ENCODE measurements at regions not wholly inside any gene's neighbourhood (a gene's known extent, or its start where the extent isn't known, plus 50 kb on each side); places are given as distances from the start of the nearest gene placed in this dataset.
A peak's percentile ranks its signal among the peaks of the same experiment; 100 is the strongest.
"Not testable (repeated sequence)": the region's sequence is repeated elsewhere in the genome, so short reads cannot be mapped to it uniquely, and the experiment has no call there.

- CTCF ChIA-PET (ENCODE audit: partially characterized antibody); DNase-seq (ENCODE audit: low read depth in 1 of 2, low spot score in 2 of 2); H3K4me1 ChIP-seq (replicated peaks in 1 of 4; ENCODE audit: control insufficient read depth in 3 of 4, insufficient read depth in 4 of 4, low read length in 3 of 4); H3K4ac ChIP-seq (replicated peaks; ENCODE audit: insufficient read length, low read depth, low read length); H3K23ac ChIP-seq (ENCODE audit: insufficient read length); H3K18ac ChIP-seq (ENCODE audit: extremely low read depth, low read length); H2BK12ac ChIP-seq (ENCODE audit: low read depth, low read length); POLR2A ChIA-PET (ENCODE audit: partially characterized antibody); H2AFZ ChIP-seq (ENCODE audit: low read length); H3K27me3 ChIP-seq (replicated peaks in 1 of 4; ENCODE audit: control insufficient read depth in 3 of 4, extremely low read depth in 1 of 4, insufficient read depth in 3 of 4, low read length in 3 of 4); H4K20me1 ChIP-seq (replicated peaks in 1 of 2; ENCODE audit: control insufficient read depth in 1 of 2, insufficient read depth in 2 of 2, low read length in 2 of 2); H2BK5ac ChIP-seq (ENCODE audit: low read depth, low read length); H2BK120ac ChIP-seq (replicated peaks; ENCODE audit: low read depth, low read length); H3K4me2 ChIP-seq (ENCODE audit: insufficient read depth in 1 of 2, low read depth in 2 of 2, low read length in 2 of 2); H3K14ac ChIP-seq (ENCODE audit: insufficient read length); H2BK20ac ChIP-seq (ENCODE audit: low read length); H4K5ac ChIP-seq (ENCODE audit: insufficient read length, low read depth, low read length); H2AK5ac ChIP-seq (ENCODE audit: low read depth, low read length); H3K23me2 ChIP-seq (ENCODE audit: low read depth, low read length); H3K27ac ChIP-seq (ENCODE audit: low read depth, low read length); H3K79me2 ChIP-seq (ENCODE audit: control insufficient read depth in 1 of 2, insufficient read depth in 2 of 2, low read length in 2 of 2); H4K91ac ChIP-seq (replicated peaks; ENCODE audit: insufficient read length, low read length); H2BK15ac ChIP-seq (ENCODE audit: low read length); H3K9me3 ChIP-seq (ENCODE audit: insufficient read depth in 2 of 2, low read depth in 1 of 2, low read length in 1 of 2); H3K79me1 ChIP-seq (ENCODE audit: low read depth, low read length); H3K9ac ChIP-seq (replicated peaks in 1 of 4; ENCODE audit: extremely low read depth in 1 of 4, low read depth in 3 of 4, low read length in 3 of 4); H4K8ac ChIP-seq (ENCODE audit: extremely low read depth, insufficient read depth, low read length); H3K36me3 ChIP-seq (ENCODE audit: control insufficient read depth in 2 of 4, insufficient read depth in 4 of 4, low read length in 3 of 4); H3K56ac ChIP-seq (replicated peaks; ENCODE audit: insufficient read length, low read depth, low read length); H3K4me3 ChIP-seq (ENCODE audit: extremely low read depth in 1 of 4, insufficient read depth in 2 of 4, low read depth in 3 of 4, low read length in 4 of 4): not testable (repeated sequence)
- WGBS, 2 experiments (ENCODE audit: extremely low coverage in 1 of 2, insufficient coverage in 1 of 2, insufficient read length in 1 of 2, insufficient replicate concordance in 2 of 2, low coverage in 1 of 2, low lambda C conversion rate in 2 of 2, missing lambda C conversion rate in 1 of 2), result 82% methylated on average over 6 of the region's 8 CpGs; no CpG with 5 or more reads in 1 of the 2 experiments
- peak; percentile 19 for FAIRE-seq
Measured at GRCh38 chrY:7484455-7485285, 573.1 kb upstream of the AMELY start.

Measured in H1 (cell line).